GM19239 (cell line): ENCODE measurements at regions not wholly inside any gene's neighbourhood (a gene's known extent, or its start where the extent isn't known, plus 50 kb on each side); places are given as distances from the start of the nearest gene placed in this dataset.

Source experiments
- DNase-seq: peaks from one replicate; pipeline ENCODE4 v3.0.0; 2011; ENCODE audit warnings: low spot score; ENCODE audit not compliant: insufficient read length
- FAIRE-seq: peaks from 2 replicates; lab custom pipeline; 2011; peaks lifted over from hg19 to GRCh38; lab: Jason Lieb, UNC

GRCh38 chrX:122788216-122788615, 395.9 kb upstream of the GRIA3 start:
- DNase-seq (no peak), FAIRE-seq (no peak)

GRCh38 chrX:122790376-122791095, 393.5 kb upstream of the GRIA3 start:
- no peak for FAIRE-seq
- no peak for DNase-seq

DNA sequence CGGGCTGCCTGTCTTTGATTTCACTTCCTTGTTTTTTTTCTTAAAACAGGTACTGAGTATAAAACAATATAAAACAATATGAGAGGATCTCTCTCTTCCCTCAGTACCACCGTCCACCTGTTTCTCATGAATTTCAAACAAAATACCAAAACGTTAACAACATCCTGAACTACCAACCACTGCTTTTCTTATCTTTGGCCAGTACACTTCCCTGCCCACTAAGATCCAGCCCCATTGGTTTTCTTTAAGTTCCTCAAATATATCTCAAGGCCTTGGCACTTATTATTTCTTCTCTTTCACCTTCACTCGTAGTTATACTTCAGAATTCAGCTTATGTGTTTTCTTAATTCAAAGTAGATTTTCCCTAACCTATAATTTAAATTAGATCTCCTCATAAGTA, 370.2 kb upstream of the GRIA3 start:
- FAIRE-seq = no peak
- no peak for DNase-seq

DNA sequence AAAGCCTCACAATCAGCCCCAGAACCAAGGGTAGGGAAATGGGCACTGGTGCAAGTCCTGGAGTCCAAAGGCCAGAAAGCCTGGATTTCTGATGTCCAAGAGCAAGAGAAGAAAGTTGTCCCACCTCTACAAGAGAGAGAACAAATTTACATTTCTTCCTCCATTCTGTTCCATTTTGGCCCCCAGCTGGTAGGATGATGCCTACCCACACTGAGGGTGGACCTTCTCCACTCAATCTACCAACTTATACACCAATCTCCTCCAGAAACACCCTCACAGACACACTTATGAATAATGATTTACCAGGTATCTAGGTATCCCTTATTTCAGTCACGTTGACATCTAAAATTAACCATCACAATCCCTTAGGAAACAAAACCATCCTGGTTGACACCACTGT, 367.8 kb upstream of the GRIA3 start:
- DNase-seq = no peak
- no peak for FAIRE-seq

DNA sequence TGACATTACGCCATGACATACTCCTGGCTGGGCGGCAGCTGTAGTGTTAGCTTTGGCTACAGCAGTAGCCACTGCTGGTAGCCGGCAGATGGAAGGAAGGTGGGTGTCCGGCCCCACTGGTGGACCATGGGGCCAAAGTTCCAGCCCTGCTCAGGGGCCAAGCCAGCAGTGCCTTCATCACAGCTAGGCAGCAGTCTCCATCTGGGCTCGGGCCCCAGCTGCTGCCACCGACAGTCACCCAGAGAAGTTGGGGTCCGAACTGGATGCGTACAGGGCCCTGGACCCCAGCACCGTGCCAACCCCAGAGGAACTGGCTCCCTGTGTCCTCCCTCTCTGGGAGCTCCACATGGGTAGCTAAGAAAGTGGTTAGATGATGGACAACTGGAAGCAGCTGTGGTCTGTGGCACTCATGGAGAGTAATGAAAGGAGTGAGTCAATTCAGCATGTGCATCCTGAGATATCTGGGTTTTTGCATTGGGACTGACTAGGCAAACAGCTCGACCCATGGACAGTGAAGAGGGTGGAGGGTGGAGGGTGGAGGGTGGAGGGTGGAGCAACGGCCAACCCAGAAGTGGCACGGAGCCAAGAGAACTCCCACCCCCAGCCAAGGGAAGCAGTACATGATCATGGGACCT, 366.6 kb upstream of the GRIA3 start:
- FAIRE-seq (no peak), DNase-seq (no peak)

DNA sequence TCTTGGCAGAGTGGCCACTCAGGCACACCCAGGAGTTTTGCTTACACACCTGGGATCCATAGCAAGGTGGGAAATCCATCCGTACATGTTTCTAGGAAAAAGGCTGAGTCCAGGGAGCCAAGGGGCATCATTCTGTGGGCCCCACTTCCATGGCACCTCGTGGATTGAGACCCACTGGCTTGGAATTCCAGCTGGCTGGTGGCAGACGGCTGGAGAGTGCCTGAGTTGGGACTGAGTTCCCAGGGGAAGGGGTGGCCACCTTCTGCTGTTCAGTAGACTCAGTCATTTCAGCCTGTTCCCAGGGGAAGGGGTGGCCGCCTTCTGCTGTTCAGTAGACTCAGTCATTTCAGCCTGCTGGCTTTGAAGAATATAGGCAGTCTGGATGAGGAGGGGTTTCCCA, 366.0 kb upstream of the GRIA3 start:
- FAIRE-seq (no peak), DNase-seq (no peak)

- DNase-seq (no peak), FAIRE-seq (no peak)
These were observed 350.8 kb upstream of the GRIA3 start for GRCh38 chrX:122833230-122833629.

DNA sequence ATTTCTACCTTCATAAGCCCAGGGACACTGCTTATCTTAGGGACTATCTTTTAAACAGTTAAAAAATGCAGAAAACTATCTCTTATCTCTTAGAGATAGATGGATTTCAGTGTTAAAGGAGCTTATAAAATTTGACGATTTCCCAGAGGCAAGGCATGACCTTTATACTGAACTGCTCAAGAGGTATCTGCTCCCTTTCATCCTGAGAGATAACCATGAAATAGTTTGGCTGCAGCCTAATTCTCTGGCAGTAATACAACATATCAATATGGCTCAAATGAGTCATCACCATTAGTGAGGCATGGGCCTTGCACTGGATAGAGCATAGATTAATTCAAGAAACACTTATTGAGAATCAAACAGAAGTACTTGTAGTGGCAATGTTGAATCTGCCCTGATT, 348.2 kb upstream of the GRIA3 start:
- no peak for FAIRE-seq

GRCh38 chrX:122850326-122850725, 333.8 kb upstream of the GRIA3 start:
- no peak for FAIRE-seq
- DNase-seq = no peak

More for the DNA sequence above, 348.2 kb upstream of the GRIA3 start:
- DNase-seq = no peak

GRCh38 chrX:122856205-122856604, 327.9 kb upstream of the GRIA3 start:
- FAIRE-seq = no peak

GRCh38 chrX:122857734-122858133, 326.3 kb upstream of the GRIA3 start:
- DNase-seq = no peak
- no peak for FAIRE-seq

More at GRCh38 chrX:122856205-122856604, 327.9 kb upstream of the GRIA3 start:
- DNase-seq = no peak

DNA sequence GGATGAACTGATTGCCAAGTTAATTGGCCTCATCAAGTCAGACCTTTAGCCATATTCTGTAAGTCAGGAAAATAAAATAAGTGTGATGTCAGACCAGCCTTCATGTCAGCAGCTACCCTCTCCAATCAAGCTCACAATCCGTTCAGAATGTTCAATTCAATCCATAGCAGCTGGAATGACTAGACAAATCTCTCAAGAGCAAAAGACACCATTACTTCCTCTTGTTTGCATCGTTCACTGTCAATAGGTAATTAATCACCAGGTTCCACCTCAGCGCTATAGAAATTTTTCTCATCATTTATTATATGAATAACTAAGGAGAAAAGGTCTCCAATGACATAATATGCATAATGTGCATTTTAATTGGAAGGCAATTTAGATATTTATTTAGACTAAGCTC, 321.0 kb upstream of the GRIA3 start:
- no peak for DNase-seq
- FAIRE-seq = no peak

DNA sequence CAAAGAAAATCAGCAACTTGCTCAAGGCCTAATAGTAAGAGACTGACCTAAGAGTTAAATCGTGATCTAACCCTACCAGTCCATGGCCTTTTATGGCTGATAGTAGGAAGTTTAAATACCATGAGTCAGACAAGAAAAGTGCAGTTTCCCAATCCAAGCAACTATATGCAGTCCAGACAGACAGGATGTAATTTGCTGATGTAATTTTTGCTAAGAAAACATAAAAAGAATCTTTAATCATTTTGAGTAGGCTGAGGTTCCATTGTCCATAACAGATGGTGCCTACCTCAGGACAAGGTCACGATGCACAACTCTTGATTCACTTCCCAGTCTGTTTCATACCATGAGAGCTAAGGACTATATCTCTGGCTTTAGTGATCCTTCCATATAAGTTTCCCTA, 317.5 kb upstream of the GRIA3 start:
- FAIRE-seq = no peak

DNA sequence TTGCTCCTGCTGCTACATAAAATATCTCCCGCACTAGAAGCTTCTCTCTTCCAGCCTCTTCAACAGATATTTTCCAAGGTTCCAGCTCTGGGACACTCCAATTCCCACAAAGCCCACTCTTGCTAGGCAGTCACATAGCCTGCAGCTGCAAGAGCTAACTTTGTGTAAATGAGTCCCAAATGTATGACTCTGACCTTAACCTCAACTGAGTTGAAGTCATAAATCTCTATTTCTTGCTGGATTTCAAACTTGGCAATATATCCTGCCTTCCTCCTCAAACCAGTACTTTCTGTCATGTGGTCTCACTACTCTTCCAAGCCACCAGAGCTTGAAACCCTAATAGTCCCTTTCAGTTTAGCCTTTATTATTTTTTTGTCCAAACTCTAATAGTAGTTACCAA, 315.4 kb upstream of the GRIA3 start:
- DNase-seq (no peak), FAIRE-seq (no peak)

More for the DNA sequence above, 317.5 kb upstream of the GRIA3 start:
- no peak for DNase-seq

DNA sequence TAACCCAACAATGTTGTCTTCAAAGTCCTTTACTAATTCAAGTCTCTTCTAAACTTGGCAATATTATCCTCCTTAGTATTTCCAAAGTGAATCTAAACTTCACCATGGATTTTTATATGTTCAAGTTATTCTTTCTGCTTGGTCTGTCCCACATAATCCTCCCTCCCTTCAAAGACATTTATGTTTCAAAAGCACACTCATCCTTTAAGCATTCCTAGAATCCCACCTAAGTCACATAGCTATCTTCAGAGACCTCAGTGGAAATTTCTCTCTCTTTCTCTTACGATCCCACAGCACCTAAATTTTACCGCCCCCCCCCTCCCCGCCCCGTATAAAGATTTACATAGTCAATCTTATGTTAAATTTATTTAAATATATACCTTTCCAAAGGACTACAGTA, 314.9 kb upstream of the GRIA3 start:
- no peak for DNase-seq
- FAIRE-seq = no peak

DNA sequence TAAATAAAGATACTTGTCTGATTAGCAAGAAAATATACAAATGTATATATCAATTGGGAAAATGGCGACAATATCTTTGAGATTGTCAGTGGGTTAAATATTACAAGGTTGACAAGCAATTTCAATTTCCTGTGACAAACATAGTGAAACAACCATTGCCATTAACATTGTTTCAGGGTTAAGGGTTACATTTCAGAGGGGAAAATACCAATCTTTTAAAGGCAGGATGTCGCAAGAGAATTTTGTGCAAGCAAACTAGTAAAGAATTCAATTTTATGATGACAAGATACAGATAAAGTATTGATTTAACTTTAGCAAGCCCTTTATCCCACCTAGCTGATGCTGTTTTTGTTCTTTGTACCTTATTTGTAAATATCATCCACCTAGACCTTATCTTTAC, 305.8 kb upstream of the GRIA3 start:
- FAIRE-seq (no peak), DNase-seq (no peak)

DNA sequence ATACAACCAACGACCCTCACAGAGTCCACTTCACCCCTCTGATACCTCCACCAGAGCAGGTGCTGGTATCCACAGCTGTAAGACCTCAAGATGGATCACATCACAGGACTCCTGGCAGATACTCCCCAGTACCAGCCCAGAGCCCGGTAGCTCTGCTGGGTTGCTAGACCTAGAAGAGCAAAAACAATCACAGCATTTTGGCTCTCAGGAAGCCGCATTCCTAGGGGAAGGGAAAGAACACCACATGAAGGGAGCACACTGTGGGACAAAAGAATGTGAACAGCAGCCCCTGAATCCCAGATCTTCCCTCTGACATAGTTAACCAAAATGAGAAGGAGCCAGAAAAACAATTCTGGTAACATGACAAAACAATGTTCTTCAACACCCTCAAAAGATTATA, 303.1 kb upstream of the GRIA3 start:
- FAIRE-seq (no peak), DNase-seq (no peak)

DNA sequence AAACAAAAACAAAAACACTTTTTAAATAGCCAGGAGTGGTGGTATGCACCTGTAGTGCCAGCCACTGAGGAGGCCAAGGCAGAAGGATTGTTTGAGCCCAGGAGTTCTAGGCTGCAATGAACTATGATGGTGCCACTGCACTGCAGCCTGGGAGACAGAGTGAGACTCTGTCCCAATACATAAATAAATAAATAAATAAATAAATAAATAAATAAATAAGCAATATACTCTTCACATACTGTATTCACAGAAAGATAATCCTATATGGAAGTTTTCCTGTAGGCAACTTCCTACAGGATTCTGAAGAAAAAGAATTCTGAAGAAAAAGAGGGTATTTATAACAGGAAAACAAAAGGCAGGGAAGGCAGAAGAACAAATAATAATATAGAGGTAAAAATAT, 293.3 kb upstream of the GRIA3 start:
- FAIRE-seq = no peak
- DNase-seq = no peak

GRCh38 chrX:122906726-122907125, 277.4 kb upstream of the GRIA3 start:
- FAIRE-seq = no peak
- no peak for DNase-seq

- no peak for DNase-seq
- no peak for FAIRE-seq
These were observed 276.7 kb upstream of the GRIA3 start for GRCh38 chrX:122907375-122907774.

DNA sequence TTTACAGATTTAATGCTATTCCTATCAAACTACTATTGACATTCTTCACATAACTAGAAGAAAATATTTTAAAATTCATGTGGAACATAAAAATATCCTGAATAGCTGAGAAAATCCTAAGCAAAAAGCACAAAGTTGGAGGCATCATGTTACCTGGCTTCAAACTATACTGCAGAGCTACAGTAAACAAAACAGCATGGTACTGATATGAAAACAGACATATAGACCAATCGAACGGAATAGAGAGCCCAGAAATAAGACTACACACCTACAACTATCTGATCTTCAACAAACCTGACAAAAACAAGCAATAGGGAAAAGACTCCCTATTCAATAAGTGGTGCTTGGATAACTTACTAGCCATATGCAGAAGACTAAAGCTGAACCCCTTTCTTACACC, 273.4 kb upstream of the GRIA3 start:
- DNase-seq (no peak), FAIRE-seq (no peak)

DNA sequence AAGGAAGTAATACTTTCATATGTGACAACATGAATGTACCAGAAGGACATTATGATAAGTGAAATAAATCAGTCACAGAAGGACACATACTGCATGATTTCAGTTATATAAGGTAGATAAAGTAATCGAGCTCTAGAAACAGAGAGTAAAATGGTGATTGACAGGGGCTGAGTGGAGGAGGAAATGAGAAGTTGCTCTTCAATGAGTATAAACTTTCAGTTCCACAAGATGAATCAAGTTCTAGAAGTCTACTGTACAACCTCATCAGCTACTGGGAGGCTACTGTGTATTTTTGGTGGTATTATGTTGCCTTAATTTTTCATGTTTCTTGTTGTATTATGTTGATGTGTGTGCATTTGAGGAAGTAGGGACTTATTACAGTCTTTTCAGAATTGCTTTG, 270.9 kb upstream of the GRIA3 start:
- DNase-seq = no peak
- no peak for FAIRE-seq
